GM23338 (cell line): ENCODE measurements at regions not wholly inside any gene's neighbourhood (a gene's known extent, or its start where the extent isn't known, plus 50 kb on each side); places are given as distances from the start of the nearest gene placed in this dataset.
A peak's percentile ranks its signal among the peaks of the same experiment; 100 is the strongest.

Source experiments
- ATAC-seq: fragments of 200-7000 bp; cut with Tn5 transposase; 3 replicates; pipeline ENCODE4 v1.9.1; 2020
- DNase-seq: peaks from one replicate; pipeline ENCODE4 v3.0.0-alpha.2; 2015; ENCODE audit warnings: low spot score
- H2AFZ ChIP-seq: fragments of 200-600 bp; sonication (generic); 2 replicates; pipeline ENCODE4 v1.8.0; 2016; ENCODE audit warnings: antibody characterized with exemption, mild to moderate bottlenecking, moderate library complexity
- H3F3A ChIP-seq: fragments of 200-600 bp; sonication (generic); replicated peaks from 2 replicates; pipeline ENCODE4 v1.8.0; 2017; ENCODE audit warnings: antibody characterized with exemption, mixed run types, low read depth
- H3K27ac ChIP-seq: fragments of 200-600 bp; sonication (generic); 2 replicates; pipeline ENCODE4 v1.6.1; 2016; ENCODE audit warnings: low read depth
- H3K27me3 ChIP-seq: fragments of 200-600 bp; sonication (generic); 2 replicates; pipeline ENCODE4 v1.8.0; 2016; ENCODE audit warnings: mild to moderate bottlenecking, mixed run types, moderate library complexity; ENCODE audit not compliant: insufficient read depth
- H3K36me3 ChIP-seq: fragments of 200-600 bp; sonication (generic); 2 replicates; pipeline ENCODE4 v1.8.0; 2016; ENCODE audit warnings: mild to moderate bottlenecking; ENCODE audit not compliant: insufficient read depth
- H3K4me1 ChIP-seq: fragments of 200-600 bp; sonication (generic); 2 replicates; pipeline ENCODE4 v1.8.0; 2016; ENCODE audit warnings: mild to moderate bottlenecking, moderate library complexity; ENCODE audit not compliant: insufficient read depth
- H3K4me2 ChIP-seq: fragments of 200-600 bp; sonication (generic); 2 replicates; pipeline ENCODE4 v1.7.1; 2017; ENCODE audit warnings: mixed run types
- H3K4me3 ChIP-seq: fragments of 200-600 bp; sonication (generic); 2 replicates; pipeline ENCODE4 v1.6.1; 2016; ENCODE audit warnings: mixed run types
- H3K79me2 ChIP-seq: fragments of 200-600 bp; sonication (generic); replicated peaks from 2 replicates; pipeline ENCODE4 v1.8.0; 2017; ENCODE audit warnings: mild to moderate bottlenecking; ENCODE audit not compliant: insufficient read depth
- H3K9me2 ChIP-seq: fragments of 200-600 bp; sonication (generic); 2 replicates; pipeline ENCODE4 v1.8.0; 2017; ENCODE audit not compliant: insufficient read depth
- H4K20me1 ChIP-seq: fragments of 200-600 bp; sonication (generic); replicated peaks from 2 replicates; pipeline ENCODE4 v1.8.0; 2017; ENCODE audit warnings: mild to moderate bottlenecking; ENCODE audit not compliant: insufficient read depth
- H3K27ac Mint-ChIP-seq: 2 replicates; pipeline ENCODE4 v1.8.0; 2020; ENCODE audit warnings: inconsistent platforms, mild to moderate bottlenecking, moderate library complexity, mixed read lengths
- H3K27me3 Mint-ChIP-seq: 3 replicates; pipeline ENCODE4 v1.8.0; 2022; ENCODE audit warnings: low read depth, mild to moderate bottlenecking, moderate library complexity, mixed read lengths, inconsistent platforms; ENCODE audit not compliant: insufficient read depth, poor library complexity
- H3K36me3 Mint-ChIP-seq: 3 replicates; pipeline ENCODE4 v1.8.0; 2021; ENCODE audit warnings: low read depth, mild to moderate bottlenecking, inconsistent platforms, moderate library complexity, mixed read lengths
- H3K4me1 Mint-ChIP-seq: 3 replicates; pipeline ENCODE4 v1.8.0; 2020; ENCODE audit warnings: mild to moderate bottlenecking, inconsistent platforms, mixed read lengths
- H3K4me3 Mint-ChIP-seq: 3 replicates; pipeline ENCODE4 v1.8.0; 2021; ENCODE audit warnings: moderate library complexity, mild to moderate bottlenecking, inconsistent platforms, mixed read lengths
- H3K9me3 Mint-ChIP-seq: 3 replicates; pipeline ENCODE4 v1.8.0; 2020; ENCODE audit warnings: moderate library complexity, mild to moderate bottlenecking, inconsistent platforms, mixed read lengths
- CREB1 ChIP-seq: fragments of 250-450 bp; sonication (Bioruptor Pico); IDR thresholded peaks from 2 replicates; pipeline ENCODE4 v1.5.0; 2020; ENCODE audit warnings: low read depth, mild to moderate bottlenecking, moderate library complexity
- EZH2 ChIP-seq: fragments of 200-600 bp; sonication (generic); IDR thresholded peaks from one replicate; pipeline ENCODE4 v1.8.0; 2017; ENCODE audit warnings: antibody characterized with exemption, mild to moderate bottlenecking, low read depth; ENCODE audit not compliant: unreplicated experiment
- EZH2phosphoT487 ChIP-seq: fragments of 200-600 bp; sonication (generic); IDR thresholded peaks from one replicate; pipeline ENCODE4 v1.8.1; 2018; ENCODE audit warnings: antibody characterized with exemption; ENCODE audit not compliant: unreplicated experiment
- NANOG ChIP-seq: IDR thresholded peaks from 2 replicates; pipeline ENCODE4 v1.6.1; 2016; ENCODE audit warnings: antibody characterized with exemption, borderline replicate concordance
- STAT1 ChIP-seq: IDR thresholded peaks from one replicate; pipeline ENCODE4 v1.6.1; 2016; ENCODE audit warnings: antibody characterized with exemption; ENCODE audit not compliant: unreplicated experiment
- ZNF331 ChIP-seq: fragments of 250-450 bp; sonication (Bioruptor Pico); IDR thresholded peaks from 2 replicates; pipeline ENCODE4 v1.5.0; 2020; ENCODE audit warnings: low read depth, mild to moderate bottlenecking, moderate library complexity
- TF ChIP-seq, protein P1 (sequence below): IDR thresholded peaks from 2 replicates; pipeline ENCODE4 v1.6.1; 2016; ENCODE audit warnings: antibody characterized with exemption
- TF ChIP-seq, protein P2 (sequence below), 2 experiments: fragments of 200-600 bp in 1 of 2; sonication (generic) in 1 of 2; conservative IDR thresholded peaks; 2 replicates each; pipeline versions ENCODE4 v1.5.1 to v1.6.1; 2016 to 2017; ENCODE audit warnings: antibody characterized with exemption in 2 of 2, low read depth in 2 of 2, mild to moderate bottlenecking in 2 of 2, moderate library complexity in 1 of 2
- TF ChIP-seq, protein P3 (sequence below): fragments of 250-450 bp; sonication (Bioruptor Pico); IDR thresholded peaks from 2 replicates; pipeline ENCODE4 v1.5.0; 2020; ENCODE audit warnings: mild to moderate bottlenecking, moderate library complexity

GRCh38 chr10:129031844-129032150 lies 435.2 kb upstream of the MGMT start:
- Mint-ChIP-seq H3K27ac (no peak overlapping the region), H3K27me3 (peaks cover 2% of the 10 kb centered on the region), H3K9me3 (no peaks in the 10 kb centered on the region), H3K36me3 (no peaks in the 10 kb centered on the region), H3K4me3 (no peak overlapping the region), H3K4me1 (peaks cover 37% of the 10 kb centered on the region)
- Histone ChIP-seq H3K27ac (no peak overlapping the region), H3K4me2 (no peak overlapping the region), H4K20me1 (no peaks in the 10 kb centered on the region), H3K36me3 (no peaks in the 10 kb centered on the region), H3K9me2 (no peaks in the 10 kb centered on the region), H3K4me1 (peaks cover 16% of the 10 kb centered on the region; the same call in 1 of the 2 replicates), H3K4me3 (no peak overlapping the region), H3K27me3 (no peaks in the 10 kb centered on the region), H3K79me2 (no peaks in the 10 kb centered on the region), H3F3A (no peaks in the 10 kb centered on the region), H2AFZ (no peak overlapping the region; the same call in 1 of the 2 replicates)
- DNase-seq (no peak), ATAC-seq (no peak)
- TF ChIP-seq CREB1, result no peak
- TF ChIP-seq NANOG, result no peak
- TF ChIP-seq, protein P1, sequence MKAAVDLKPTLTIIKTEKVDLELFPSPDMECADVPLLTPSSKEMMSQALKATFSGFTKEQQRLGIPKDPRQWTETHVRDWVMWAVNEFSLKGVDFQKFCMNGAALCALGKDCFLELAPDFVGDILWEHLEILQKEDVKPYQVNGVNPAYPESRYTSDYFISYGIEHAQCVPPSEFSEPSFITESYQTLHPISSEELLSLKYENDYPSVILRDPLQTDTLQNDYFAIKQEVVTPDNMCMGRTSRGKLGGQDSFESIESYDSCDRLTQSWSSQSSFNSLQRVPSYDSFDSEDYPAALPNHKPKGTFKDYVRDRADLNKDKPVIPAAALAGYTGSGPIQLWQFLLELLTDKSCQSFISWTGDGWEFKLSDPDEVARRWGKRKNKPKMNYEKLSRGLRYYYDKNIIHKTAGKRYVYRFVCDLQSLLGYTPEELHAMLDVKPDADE, result no peak
- TF ChIP-seq, protein P2, sequence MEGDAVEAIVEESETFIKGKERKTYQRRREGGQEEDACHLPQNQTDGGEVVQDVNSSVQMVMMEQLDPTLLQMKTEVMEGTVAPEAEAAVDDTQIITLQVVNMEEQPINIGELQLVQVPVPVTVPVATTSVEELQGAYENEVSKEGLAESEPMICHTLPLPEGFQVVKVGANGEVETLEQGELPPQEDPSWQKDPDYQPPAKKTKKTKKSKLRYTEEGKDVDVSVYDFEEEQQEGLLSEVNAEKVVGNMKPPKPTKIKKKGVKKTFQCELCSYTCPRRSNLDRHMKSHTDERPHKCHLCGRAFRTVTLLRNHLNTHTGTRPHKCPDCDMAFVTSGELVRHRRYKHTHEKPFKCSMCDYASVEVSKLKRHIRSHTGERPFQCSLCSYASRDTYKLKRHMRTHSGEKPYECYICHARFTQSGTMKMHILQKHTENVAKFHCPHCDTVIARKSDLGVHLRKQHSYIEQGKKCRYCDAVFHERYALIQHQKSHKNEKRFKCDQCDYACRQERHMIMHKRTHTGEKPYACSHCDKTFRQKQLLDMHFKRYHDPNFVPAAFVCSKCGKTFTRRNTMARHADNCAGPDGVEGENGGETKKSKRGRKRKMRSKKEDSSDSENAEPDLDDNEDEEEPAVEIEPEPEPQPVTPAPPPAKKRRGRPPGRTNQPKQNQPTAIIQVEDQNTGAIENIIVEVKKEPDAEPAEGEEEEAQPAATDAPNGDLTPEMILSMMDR (conservative IDR thresholded peaks at IDR 0.05; ENCODE audit: low read depth in 2 of 2), result no peak

GRCh38 chr10:129032372-129033313 lies 434.4 kb upstream of the MGMT start:
- H3K27me3 ChIP-seq, result no peaks in the 10 kb centered on the region
- no peaks in the 10 kb centered on the region for H4K20me1 ChIP-seq
- no peaks in the 10 kb centered on the region for H3K9me2 ChIP-seq
- DNase-seq (no peak), ATAC-seq (no peak)
- no peak overlapping the region for H3K4me3 ChIP-seq
- H3K4me3 Mint-ChIP-seq, result no peak overlapping the region
- H3F3A ChIP-seq, result no peaks in the 10 kb centered on the region
- H3K9me3 Mint-ChIP-seq, result no peaks in the 10 kb centered on the region
- no peak overlapping the region for H3K4me2 ChIP-seq
- no peak overlapping the region for H3K27ac ChIP-seq
- H3K4me1 ChIP-seq, result peaks cover 16% of the 10 kb centered on the region; the same call in 1 of the 2 replicates
- peak overlapping the region; percentile 80; the same call in 1 of the 2 replicates for H2AFZ ChIP-seq
- H3K27ac Mint-ChIP-seq, result no peak overlapping the region
- H3K36me3 ChIP-seq, result no peaks in the 10 kb centered on the region
- H3K36me3 Mint-ChIP-seq, result no peaks in the 10 kb centered on the region
- no peaks in the 10 kb centered on the region for H3K79me2 ChIP-seq
- H3K27me3 Mint-ChIP-seq, result peaks cover 2% of the 10 kb centered on the region
- H3K4me1 Mint-ChIP-seq, result peaks cover 37% of the 10 kb centered on the region
- no peak for TF ChIP-seq EZH2
- no peak for TF ChIP-seq EZH2phosphoT487
- TF ChIP-seq ZNF331 (CRISPR knock-in tag), result no peak
- no peak for TF ChIP-seq STAT1
- TF ChIP-seq, protein P3, sequence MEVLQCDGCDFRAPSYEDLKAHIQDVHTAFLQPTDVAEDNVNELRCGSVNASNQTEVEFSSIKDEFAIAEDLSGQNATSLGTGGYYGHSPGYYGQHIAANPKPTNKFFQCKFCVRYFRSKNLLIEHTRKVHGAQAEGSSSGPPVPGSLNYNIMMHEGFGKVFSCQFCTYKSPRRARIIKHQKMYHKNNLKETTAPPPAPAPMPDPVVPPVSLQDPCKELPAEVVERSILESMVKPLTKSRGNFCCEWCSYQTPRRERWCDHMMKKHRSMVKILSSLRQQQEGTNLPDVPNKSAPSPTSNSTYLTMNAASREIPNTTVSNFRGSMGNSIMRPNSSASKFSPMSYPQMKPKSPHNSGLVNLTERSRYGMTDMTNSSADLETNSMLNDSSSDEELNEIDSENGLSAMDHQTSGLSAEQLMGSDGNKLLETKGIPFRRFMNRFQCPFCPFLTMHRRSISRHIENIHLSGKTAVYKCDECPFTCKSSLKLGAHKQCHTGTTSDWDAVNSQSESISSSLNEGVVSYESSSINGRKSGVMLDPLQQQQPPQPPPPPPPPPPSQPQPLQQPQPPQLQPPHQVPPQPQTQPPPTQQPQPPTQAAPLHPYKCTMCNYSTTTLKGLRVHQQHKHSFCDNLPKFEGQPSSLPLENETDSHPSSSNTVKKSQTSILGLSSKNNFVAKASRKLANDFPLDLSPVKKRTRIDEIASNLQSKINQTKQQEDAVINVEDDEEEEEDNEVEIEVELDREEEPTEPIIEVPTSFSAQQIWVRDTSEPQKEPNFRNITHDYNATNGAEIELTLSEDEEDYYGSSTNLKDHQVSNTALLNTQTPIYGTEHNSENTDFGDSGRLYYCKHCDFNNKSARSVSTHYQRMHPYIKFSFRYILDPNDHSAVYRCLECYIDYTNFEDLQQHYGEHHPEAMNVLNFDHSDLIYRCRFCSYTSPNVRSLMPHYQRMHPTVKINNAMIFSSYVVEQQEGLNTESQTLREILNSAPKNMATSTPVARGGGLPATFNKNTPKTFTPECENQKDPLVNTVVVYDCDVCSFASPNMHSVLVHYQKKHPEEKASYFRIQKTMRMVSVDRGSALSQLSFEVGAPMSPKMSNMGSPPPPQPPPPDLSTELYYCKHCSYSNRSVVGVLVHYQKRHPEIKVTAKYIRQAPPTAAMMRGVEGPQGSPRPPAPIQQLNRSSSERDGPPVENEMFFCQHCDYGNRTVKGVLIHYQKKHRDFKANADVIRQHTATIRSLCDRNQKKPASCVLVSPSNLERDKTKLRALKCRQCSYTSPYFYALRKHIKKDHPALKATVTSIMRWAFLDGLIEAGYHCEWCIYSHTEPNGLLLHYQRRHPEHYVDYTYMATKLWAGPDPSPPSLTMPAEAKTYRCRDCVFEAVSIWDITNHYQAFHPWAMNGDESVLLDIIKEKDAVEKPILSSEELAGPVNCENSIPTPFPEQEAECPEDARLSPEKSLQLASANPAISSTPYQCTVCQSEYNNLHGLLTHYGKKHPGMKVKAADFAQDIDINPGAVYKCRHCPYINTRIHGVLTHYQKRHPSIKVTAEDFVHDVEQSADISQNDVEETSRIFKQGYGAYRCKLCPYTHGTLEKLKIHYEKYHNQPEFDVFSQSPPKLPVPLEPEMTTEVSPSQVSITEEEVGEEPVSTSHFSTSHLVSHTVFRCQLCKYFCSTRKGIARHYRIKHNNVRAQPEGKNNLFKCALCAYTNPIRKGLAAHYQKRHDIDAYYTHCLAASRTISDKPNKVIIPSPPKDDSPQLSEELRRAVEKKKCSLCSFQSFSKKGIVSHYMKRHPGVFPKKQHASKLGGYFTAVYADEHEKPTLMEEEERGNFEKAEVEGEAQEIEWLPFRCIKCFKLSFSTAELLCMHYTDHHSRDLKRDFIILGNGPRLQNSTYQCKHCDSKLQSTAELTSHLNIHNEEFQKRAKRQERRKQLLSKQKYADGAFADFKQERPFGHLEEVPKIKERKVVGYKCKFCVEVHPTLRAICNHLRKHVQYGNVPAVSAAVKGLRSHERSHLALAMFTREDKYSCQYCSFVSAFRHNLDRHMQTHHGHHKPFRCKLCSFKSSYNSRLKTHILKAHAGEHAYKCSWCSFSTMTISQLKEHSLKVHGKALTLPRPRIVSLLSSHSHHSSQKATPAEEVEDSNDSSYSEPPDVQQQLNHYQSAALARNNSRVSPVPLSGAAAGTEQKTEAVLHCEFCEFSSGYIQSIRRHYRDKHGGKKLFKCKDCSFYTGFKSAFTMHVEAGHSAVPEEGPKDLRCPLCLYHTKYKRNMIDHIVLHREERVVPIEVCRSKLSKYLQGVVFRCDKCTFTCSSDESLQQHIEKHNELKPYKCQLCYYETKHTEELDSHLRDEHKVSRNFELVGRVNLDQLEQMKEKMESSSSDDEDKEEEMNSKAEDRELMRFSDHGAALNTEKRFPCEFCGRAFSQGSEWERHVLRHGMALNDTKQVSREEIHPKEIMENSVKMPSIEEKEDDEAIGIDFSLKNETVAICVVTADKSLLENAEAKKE (CRISPR knock-in tag), result no peak
- TF ChIP-seq, protein P2 (conservative IDR thresholded peaks at IDR 0.05; ENCODE audit: low read depth in 2 of 2), result no peak
- TF ChIP-seq CREB1, result no peak
